GM23338 (cell line): ENCODE measurements at regions not wholly inside any gene's neighbourhood (a gene's known extent, or its start where the extent isn't known, plus 50 kb on each side); places are given as distances from the start of the nearest gene placed in this dataset.

Source experiments
- ATAC-seq: fragments of 200-7000 bp; cut with Tn5 transposase; 3 replicates; pipeline ENCODE4 v1.9.1; 2020
- DNase-seq: peaks from one replicate; pipeline ENCODE4 v3.0.0-alpha.2; 2015; ENCODE audit warnings: low spot score
- H2AFZ ChIP-seq: fragments of 200-600 bp; sonication (generic); 2 replicates; pipeline ENCODE4 v1.8.0; 2016; ENCODE audit warnings: antibody characterized with exemption, mild to moderate bottlenecking, moderate library complexity
- H3F3A ChIP-seq: fragments of 200-600 bp; sonication (generic); replicated peaks from 2 replicates; pipeline ENCODE4 v1.8.0; 2017; ENCODE audit warnings: antibody characterized with exemption, mixed run types, low read depth
- H3K27ac ChIP-seq: fragments of 200-600 bp; sonication (generic); 2 replicates; pipeline ENCODE4 v1.6.1; 2016; ENCODE audit warnings: low read depth
- H3K27me3 ChIP-seq: fragments of 200-600 bp; sonication (generic); 2 replicates; pipeline ENCODE4 v1.8.0; 2016; ENCODE audit warnings: mild to moderate bottlenecking, mixed run types, moderate library complexity; ENCODE audit not compliant: insufficient read depth
- H3K36me3 ChIP-seq: fragments of 200-600 bp; sonication (generic); 2 replicates; pipeline ENCODE4 v1.8.0; 2016; ENCODE audit warnings: mild to moderate bottlenecking; ENCODE audit not compliant: insufficient read depth
- H3K4me1 ChIP-seq: fragments of 200-600 bp; sonication (generic); 2 replicates; pipeline ENCODE4 v1.8.0; 2016; ENCODE audit warnings: mild to moderate bottlenecking, moderate library complexity; ENCODE audit not compliant: insufficient read depth
- H3K4me2 ChIP-seq: fragments of 200-600 bp; sonication (generic); 2 replicates; pipeline ENCODE4 v1.7.1; 2017; ENCODE audit warnings: mixed run types
- H3K4me3 ChIP-seq: fragments of 200-600 bp; sonication (generic); 2 replicates; pipeline ENCODE4 v1.6.1; 2016; ENCODE audit warnings: mixed run types
- H3K79me2 ChIP-seq: fragments of 200-600 bp; sonication (generic); replicated peaks from 2 replicates; pipeline ENCODE4 v1.8.0; 2017; ENCODE audit warnings: mild to moderate bottlenecking; ENCODE audit not compliant: insufficient read depth
- H3K9me2 ChIP-seq: fragments of 200-600 bp; sonication (generic); 2 replicates; pipeline ENCODE4 v1.8.0; 2017; ENCODE audit not compliant: insufficient read depth
- H4K20me1 ChIP-seq: fragments of 200-600 bp; sonication (generic); replicated peaks from 2 replicates; pipeline ENCODE4 v1.8.0; 2017; ENCODE audit warnings: mild to moderate bottlenecking; ENCODE audit not compliant: insufficient read depth
- H3K27ac Mint-ChIP-seq: 2 replicates; pipeline ENCODE4 v1.8.0; 2020; ENCODE audit warnings: inconsistent platforms, mild to moderate bottlenecking, moderate library complexity, mixed read lengths
- H3K27me3 Mint-ChIP-seq: 3 replicates; pipeline ENCODE4 v1.8.0; 2022; ENCODE audit warnings: low read depth, mild to moderate bottlenecking, moderate library complexity, mixed read lengths, inconsistent platforms; ENCODE audit not compliant: insufficient read depth, poor library complexity
- H3K36me3 Mint-ChIP-seq: 3 replicates; pipeline ENCODE4 v1.8.0; 2021; ENCODE audit warnings: low read depth, mild to moderate bottlenecking, inconsistent platforms, moderate library complexity, mixed read lengths
- H3K4me1 Mint-ChIP-seq: 3 replicates; pipeline ENCODE4 v1.8.0; 2020; ENCODE audit warnings: mild to moderate bottlenecking, inconsistent platforms, mixed read lengths
- H3K4me3 Mint-ChIP-seq: 3 replicates; pipeline ENCODE4 v1.8.0; 2021; ENCODE audit warnings: moderate library complexity, mild to moderate bottlenecking, inconsistent platforms, mixed read lengths
- H3K9me3 Mint-ChIP-seq: 3 replicates; pipeline ENCODE4 v1.8.0; 2020; ENCODE audit warnings: moderate library complexity, mild to moderate bottlenecking, inconsistent platforms, mixed read lengths
- CREB1 ChIP-seq: fragments of 250-450 bp; sonication (Bioruptor Pico); IDR thresholded peaks from 2 replicates; pipeline ENCODE4 v1.5.0; 2020; ENCODE audit warnings: low read depth, mild to moderate bottlenecking, moderate library complexity
- CTCF ChIP-seq, 2 experiments: fragments of 200-600 bp in 1 of 2; sonication (generic) in 1 of 2; conservative IDR thresholded peaks; 2 replicates each; pipeline versions ENCODE4 v1.5.1 to v1.6.1; 2016 to 2017; ENCODE audit warnings: antibody characterized with exemption in 2 of 2, low read depth in 2 of 2, mild to moderate bottlenecking in 2 of 2, moderate library complexity in 1 of 2
- EZH2 ChIP-seq: fragments of 200-600 bp; sonication (generic); IDR thresholded peaks from one replicate; pipeline ENCODE4 v1.8.0; 2017; ENCODE audit warnings: antibody characterized with exemption, mild to moderate bottlenecking, low read depth; ENCODE audit not compliant: unreplicated experiment
- EZH2phosphoT487 ChIP-seq: fragments of 200-600 bp; sonication (generic); IDR thresholded peaks from one replicate; pipeline ENCODE4 v1.8.1; 2018; ENCODE audit warnings: antibody characterized with exemption; ENCODE audit not compliant: unreplicated experiment
- JUNB ChIP-seq: IDR thresholded peaks from one replicate; pipeline ENCODE4 v1.6.1; 2016; ENCODE audit warnings: antibody characterized with exemption; ENCODE audit not compliant: unreplicated experiment
- NANOG ChIP-seq: IDR thresholded peaks from 2 replicates; pipeline ENCODE4 v1.6.1; 2016; ENCODE audit warnings: antibody characterized with exemption, borderline replicate concordance
- POLR2AphosphoS5 ChIP-seq: IDR thresholded peaks from 2 replicates; pipeline ENCODE4 v1.6.1; 2016; ENCODE audit warnings: antibody characterized with exemption, low read depth
- REST ChIP-seq: IDR thresholded peaks from one replicate; pipeline ENCODE4 v1.6.1; 2018; ENCODE audit warnings: antibody characterized with exemption; ENCODE audit not compliant: unreplicated experiment
- STAT1 ChIP-seq: IDR thresholded peaks from one replicate; pipeline ENCODE4 v1.6.1; 2016; ENCODE audit warnings: antibody characterized with exemption; ENCODE audit not compliant: unreplicated experiment
- ZNF114 ChIP-seq: fragments of 250-450 bp; sonication (Bioruptor Pico); IDR thresholded peaks from 2 replicates; pipeline ENCODE4 v1.5.0; 2020; ENCODE audit warnings: mild to moderate bottlenecking, moderate library complexity
- ZNF331 ChIP-seq: fragments of 250-450 bp; sonication (Bioruptor Pico); IDR thresholded peaks from 2 replicates; pipeline ENCODE4 v1.5.0; 2020; ENCODE audit warnings: low read depth, mild to moderate bottlenecking, moderate library complexity
- TF ChIP-seq, protein P1 (sequence below): fragments of 250-450 bp; sonication (Bioruptor Pico); IDR thresholded peaks from 2 replicates; pipeline ENCODE4 v1.5.0; 2020; ENCODE audit warnings: mild to moderate bottlenecking, moderate library complexity
- TF ChIP-seq, protein P2 (sequence below): IDR thresholded peaks from 2 replicates; pipeline ENCODE4 v1.6.1; 2016; ENCODE audit warnings: antibody characterized with exemption

- no peaks in the 10 kb centered on the region for H3F3A ChIP-seq
- Mint-ChIP-seq H3K9me3 (no peaks in the 10 kb centered on the region), H3K27ac (no peak overlapping the region), H3K4me3 (no peak overlapping the region), H3K27me3 (peaks cover 3% of the 10 kb centered on the region), H3K36me3 (no peaks in the 10 kb centered on the region), H3K4me1 (peaks cover 8% of the 10 kb centered on the region)
- no peaks in the 10 kb centered on the region for H4K20me1 ChIP-seq
- DNase-seq (no peak), ATAC-seq (no peak)
- no peaks in the 10 kb centered on the region for H3K9me2 ChIP-seq
- no peak overlapping the region for H3K4me2 ChIP-seq
- H2AFZ ChIP-seq: no peak overlapping the region
- H3K36me3 ChIP-seq: no peaks in the 10 kb centered on the region
- H3K27ac ChIP-seq: no peak overlapping the region
- TF ChIP-seq POLR2AphosphoS5: no peak
- no peak for TF ChIP-seq ZNF114 (CRISPR knock-in tag)
- no peak for TF ChIP-seq CREB1 (CRISPR knock-in tag)
- no peak for TF ChIP-seq EZH2phosphoT487
- no peak for TF ChIP-seq REST
- no peak for TF ChIP-seq NANOG
- no peak for TF ChIP-seq JUNB
- TF ChIP-seq, protein P1, sequence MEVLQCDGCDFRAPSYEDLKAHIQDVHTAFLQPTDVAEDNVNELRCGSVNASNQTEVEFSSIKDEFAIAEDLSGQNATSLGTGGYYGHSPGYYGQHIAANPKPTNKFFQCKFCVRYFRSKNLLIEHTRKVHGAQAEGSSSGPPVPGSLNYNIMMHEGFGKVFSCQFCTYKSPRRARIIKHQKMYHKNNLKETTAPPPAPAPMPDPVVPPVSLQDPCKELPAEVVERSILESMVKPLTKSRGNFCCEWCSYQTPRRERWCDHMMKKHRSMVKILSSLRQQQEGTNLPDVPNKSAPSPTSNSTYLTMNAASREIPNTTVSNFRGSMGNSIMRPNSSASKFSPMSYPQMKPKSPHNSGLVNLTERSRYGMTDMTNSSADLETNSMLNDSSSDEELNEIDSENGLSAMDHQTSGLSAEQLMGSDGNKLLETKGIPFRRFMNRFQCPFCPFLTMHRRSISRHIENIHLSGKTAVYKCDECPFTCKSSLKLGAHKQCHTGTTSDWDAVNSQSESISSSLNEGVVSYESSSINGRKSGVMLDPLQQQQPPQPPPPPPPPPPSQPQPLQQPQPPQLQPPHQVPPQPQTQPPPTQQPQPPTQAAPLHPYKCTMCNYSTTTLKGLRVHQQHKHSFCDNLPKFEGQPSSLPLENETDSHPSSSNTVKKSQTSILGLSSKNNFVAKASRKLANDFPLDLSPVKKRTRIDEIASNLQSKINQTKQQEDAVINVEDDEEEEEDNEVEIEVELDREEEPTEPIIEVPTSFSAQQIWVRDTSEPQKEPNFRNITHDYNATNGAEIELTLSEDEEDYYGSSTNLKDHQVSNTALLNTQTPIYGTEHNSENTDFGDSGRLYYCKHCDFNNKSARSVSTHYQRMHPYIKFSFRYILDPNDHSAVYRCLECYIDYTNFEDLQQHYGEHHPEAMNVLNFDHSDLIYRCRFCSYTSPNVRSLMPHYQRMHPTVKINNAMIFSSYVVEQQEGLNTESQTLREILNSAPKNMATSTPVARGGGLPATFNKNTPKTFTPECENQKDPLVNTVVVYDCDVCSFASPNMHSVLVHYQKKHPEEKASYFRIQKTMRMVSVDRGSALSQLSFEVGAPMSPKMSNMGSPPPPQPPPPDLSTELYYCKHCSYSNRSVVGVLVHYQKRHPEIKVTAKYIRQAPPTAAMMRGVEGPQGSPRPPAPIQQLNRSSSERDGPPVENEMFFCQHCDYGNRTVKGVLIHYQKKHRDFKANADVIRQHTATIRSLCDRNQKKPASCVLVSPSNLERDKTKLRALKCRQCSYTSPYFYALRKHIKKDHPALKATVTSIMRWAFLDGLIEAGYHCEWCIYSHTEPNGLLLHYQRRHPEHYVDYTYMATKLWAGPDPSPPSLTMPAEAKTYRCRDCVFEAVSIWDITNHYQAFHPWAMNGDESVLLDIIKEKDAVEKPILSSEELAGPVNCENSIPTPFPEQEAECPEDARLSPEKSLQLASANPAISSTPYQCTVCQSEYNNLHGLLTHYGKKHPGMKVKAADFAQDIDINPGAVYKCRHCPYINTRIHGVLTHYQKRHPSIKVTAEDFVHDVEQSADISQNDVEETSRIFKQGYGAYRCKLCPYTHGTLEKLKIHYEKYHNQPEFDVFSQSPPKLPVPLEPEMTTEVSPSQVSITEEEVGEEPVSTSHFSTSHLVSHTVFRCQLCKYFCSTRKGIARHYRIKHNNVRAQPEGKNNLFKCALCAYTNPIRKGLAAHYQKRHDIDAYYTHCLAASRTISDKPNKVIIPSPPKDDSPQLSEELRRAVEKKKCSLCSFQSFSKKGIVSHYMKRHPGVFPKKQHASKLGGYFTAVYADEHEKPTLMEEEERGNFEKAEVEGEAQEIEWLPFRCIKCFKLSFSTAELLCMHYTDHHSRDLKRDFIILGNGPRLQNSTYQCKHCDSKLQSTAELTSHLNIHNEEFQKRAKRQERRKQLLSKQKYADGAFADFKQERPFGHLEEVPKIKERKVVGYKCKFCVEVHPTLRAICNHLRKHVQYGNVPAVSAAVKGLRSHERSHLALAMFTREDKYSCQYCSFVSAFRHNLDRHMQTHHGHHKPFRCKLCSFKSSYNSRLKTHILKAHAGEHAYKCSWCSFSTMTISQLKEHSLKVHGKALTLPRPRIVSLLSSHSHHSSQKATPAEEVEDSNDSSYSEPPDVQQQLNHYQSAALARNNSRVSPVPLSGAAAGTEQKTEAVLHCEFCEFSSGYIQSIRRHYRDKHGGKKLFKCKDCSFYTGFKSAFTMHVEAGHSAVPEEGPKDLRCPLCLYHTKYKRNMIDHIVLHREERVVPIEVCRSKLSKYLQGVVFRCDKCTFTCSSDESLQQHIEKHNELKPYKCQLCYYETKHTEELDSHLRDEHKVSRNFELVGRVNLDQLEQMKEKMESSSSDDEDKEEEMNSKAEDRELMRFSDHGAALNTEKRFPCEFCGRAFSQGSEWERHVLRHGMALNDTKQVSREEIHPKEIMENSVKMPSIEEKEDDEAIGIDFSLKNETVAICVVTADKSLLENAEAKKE (CRISPR knock-in tag): no peak
- TF ChIP-seq EZH2: no peak
- TF ChIP-seq STAT1: no peak
- TF ChIP-seq CTCF (conservative IDR thresholded peaks at IDR 0.05; ENCODE audit: low read depth in 2 of 2): no peak
- no peak for TF ChIP-seq ZNF331
- TF ChIP-seq, protein P2, sequence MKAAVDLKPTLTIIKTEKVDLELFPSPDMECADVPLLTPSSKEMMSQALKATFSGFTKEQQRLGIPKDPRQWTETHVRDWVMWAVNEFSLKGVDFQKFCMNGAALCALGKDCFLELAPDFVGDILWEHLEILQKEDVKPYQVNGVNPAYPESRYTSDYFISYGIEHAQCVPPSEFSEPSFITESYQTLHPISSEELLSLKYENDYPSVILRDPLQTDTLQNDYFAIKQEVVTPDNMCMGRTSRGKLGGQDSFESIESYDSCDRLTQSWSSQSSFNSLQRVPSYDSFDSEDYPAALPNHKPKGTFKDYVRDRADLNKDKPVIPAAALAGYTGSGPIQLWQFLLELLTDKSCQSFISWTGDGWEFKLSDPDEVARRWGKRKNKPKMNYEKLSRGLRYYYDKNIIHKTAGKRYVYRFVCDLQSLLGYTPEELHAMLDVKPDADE: no peak
- H3K79me2 ChIP-seq: no peaks in the 10 kb centered on the region
- no peak overlapping the region for H3K4me3 ChIP-seq
- H3K4me1 ChIP-seq: no peaks in the 10 kb centered on the region
- no peaks in the 10 kb centered on the region for H3K27me3 ChIP-seq
These were observed 113.9 kb upstream of the MMS22L start for GRCh38 chr6:97396880-97397279.
